ENCODE measurements at regions not wholly inside any gene's neighbourhood (a gene's known extent, or its start where the extent isn't known, plus 50 kb on each side); places are given as distances from the start of the nearest gene placed in this dataset.
"Not testable (repeated sequence)": the region's sequence is repeated elsewhere in the genome, so short reads cannot be mapped to it uniquely, and the experiment has no call there.

GRCh38 chr4:186832906-186833305, 109.2 kb upstream of the FAT1 start:
- ChIA-PET CTCF (no interaction called here), POLR2A (ENCODE audit: low non-redundant PET) (no interaction called here)
- no peak for DNase-seq (ENCODE audit: low spot score)
- no peak overlapping the region for H3K27ac ChIP-seq
- TF ChIP-seq, protein P1, sequence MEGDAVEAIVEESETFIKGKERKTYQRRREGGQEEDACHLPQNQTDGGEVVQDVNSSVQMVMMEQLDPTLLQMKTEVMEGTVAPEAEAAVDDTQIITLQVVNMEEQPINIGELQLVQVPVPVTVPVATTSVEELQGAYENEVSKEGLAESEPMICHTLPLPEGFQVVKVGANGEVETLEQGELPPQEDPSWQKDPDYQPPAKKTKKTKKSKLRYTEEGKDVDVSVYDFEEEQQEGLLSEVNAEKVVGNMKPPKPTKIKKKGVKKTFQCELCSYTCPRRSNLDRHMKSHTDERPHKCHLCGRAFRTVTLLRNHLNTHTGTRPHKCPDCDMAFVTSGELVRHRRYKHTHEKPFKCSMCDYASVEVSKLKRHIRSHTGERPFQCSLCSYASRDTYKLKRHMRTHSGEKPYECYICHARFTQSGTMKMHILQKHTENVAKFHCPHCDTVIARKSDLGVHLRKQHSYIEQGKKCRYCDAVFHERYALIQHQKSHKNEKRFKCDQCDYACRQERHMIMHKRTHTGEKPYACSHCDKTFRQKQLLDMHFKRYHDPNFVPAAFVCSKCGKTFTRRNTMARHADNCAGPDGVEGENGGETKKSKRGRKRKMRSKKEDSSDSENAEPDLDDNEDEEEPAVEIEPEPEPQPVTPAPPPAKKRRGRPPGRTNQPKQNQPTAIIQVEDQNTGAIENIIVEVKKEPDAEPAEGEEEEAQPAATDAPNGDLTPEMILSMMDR (conservative IDR thresholded peaks at IDR 0.05; ENCODE audit: low read depth): no peak

GRCh38 chr4:186837463-186837862, 113.8 kb upstream of the FAT1 start:
- DNase-seq (ENCODE audit: low spot score); POLR2A ChIA-PET (ENCODE audit: low non-redundant PET); H3K27ac ChIP-seq; CTCF ChIA-PET: not testable (repeated sequence)

DNA sequence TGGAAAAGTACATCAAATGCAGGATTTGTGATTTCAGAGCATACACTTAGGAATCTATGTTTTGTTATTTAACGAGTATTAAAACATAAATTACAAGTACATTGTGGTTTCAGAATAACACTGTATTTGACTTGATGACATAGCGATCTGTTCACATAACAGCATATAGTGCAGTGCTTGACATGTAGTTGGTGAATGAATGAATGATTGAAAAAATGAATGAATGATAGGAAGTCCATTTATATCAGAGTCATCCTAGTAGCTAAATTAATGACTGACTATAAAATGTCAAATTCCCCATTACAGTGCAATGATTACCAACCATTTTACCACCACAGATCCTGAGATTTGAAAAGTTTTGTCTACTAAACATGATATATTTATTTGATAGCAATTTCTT, 114.6 kb upstream of the FAT1 start:
- ChIA-PET POLR2A (ENCODE audit: low non-redundant PET) (no interaction called here), CTCF (interaction anchor here (0.6 kb wide), 1 partner anchor 40 kb away, joined by 5 read pairs; no protein-coding TSS in a partner anchor)
- TF ChIP-seq, protein P1 (conservative IDR thresholded peaks at IDR 0.05; ENCODE audit: low read depth): no peak
- no peak overlapping the region for H3K27ac ChIP-seq
- DNase-seq (ENCODE audit: low spot score): no peak

- TF ChIP-seq, protein P1 (conservative IDR thresholded peaks at IDR 0.05; ENCODE audit: low read depth): no peak
- peak; percentile 41 for DNase-seq (ENCODE audit: low spot score)
- POLR2A ChIA-PET (ENCODE audit: low non-redundant PET): no interaction called here
- CTCF ChIA-PET: no interaction called here
- H3K27ac ChIP-seq: peak overlapping the region; percentile 88
These were observed 115.7 kb upstream of the FAT1 start for GRCh38 chr4:186839122-186840037.

DNA sequence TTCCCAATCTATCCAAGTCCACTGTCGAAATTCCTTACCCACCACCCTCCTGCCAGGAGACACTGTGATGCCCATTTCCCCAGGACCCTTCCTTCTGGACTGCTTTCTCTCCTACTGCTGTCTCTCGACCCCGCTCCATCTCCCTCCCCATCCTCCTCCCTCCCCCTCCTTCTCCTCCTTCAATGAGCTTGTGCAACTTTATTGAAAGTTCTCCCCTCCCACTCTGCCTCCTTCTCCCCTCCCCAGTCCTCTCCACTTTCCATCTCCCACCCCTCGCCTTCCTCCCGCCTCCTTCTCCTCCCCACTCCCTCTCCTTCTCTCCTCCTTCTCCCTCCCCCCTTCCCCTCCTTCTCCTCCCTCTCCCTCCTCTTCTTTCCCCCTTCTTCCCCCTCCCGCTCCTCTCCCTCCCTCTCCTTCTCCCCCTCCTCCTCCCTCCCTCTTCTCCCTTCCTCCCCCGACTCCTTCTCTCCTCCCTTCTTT, 116.6 kb upstream of the FAT1 start:
- DNase-seq (ENCODE audit: low spot score): no peak
- peak overlapping the region; percentile 88 for H3K27ac ChIP-seq
- POLR2A ChIA-PET (ENCODE audit: low non-redundant PET): no interaction called here
- CTCF ChIA-PET: no interaction called here
- TF ChIP-seq, protein P1 (conservative IDR thresholded peaks at IDR 0.05; ENCODE audit: low read depth): no peak

DNA sequence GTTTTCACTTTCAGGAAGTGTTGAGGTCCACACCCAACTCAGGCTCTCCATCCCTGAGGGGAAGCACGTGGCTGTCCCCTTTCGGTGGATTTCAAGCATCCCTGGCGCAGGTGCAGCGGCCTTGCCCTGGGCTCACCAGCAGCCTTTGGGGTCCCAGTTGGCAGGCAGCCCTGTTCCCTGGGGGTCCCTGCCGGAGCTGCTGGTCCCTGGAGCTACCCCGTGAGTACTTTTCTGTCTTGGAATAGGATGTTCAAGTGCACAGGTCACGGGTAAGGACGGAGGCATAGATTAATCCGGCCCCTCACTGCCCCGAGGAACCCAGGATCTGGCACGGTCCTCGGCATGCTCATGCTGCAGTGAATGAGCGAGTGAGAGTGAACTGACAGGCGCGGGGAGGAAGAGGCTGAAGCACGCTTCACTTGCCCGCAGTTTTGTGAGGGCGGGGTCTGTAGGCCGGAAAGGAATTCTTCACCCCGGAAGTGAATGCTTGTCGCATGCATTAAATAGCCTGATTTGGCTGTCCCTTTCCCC, 117.2 kb upstream of the FAT1 start:
- no peak for DNase-seq (ENCODE audit: low spot score)
- ChIA-PET CTCF (no interaction called here), POLR2A (ENCODE audit: low non-redundant PET) (no interaction called here)
- H3K27ac ChIP-seq: peak overlapping the region; percentile 88
- TF ChIP-seq, protein P1 (conservative IDR thresholded peaks at IDR 0.05; ENCODE audit: low read depth): no peak

All from RWPE1 (cell line).